DND-41 (cell line): ENCODE measurements at regions not wholly inside any gene's neighbourhood (a gene's known extent, or its start where the extent isn't known, plus 50 kb on each side); places are given as distances from the start of the nearest gene placed in this dataset.

Experiments
- ATAC-seq: fragments of 200-7000 bp; cut with Tn5 transposase; 3 replicates; pipeline ENCODE4 v1.9.1; 2021; ENCODE audit warnings: low read depth; ENCODE audit not compliant: insufficient read depth
- DNase-seq: peaks from one replicate; pipeline ENCODE4 v3.0.0-alpha.2; 2020
- H2AFZ ChIP-seq: 2 replicates; pipeline ENCODE4 v1.6.0; 2012; ENCODE audit warnings: low read depth, low read length
- H3K27ac ChIP-seq: 2 replicates; pipeline ENCODE4 v1.5.1; 2012; ENCODE audit warnings: low read length, inconsistent platforms
- H3K27me3 ChIP-seq: fragments of 200-600 bp; sonication (generic); 2 replicates; pipeline ENCODE4 v1.6.0; 2012; ENCODE audit warnings: low read length, mild to moderate bottlenecking, inconsistent platforms; ENCODE audit not compliant: insufficient read depth, poor library complexity
- H3K36me3 ChIP-seq: 2 replicates; pipeline ENCODE4 v1.5.1; 2012; ENCODE audit warnings: low read length, inconsistent platforms; ENCODE audit not compliant: insufficient read depth
- H3K4me1 ChIP-seq: 2 replicates; pipeline ENCODE4 v1.5.1; 2012; ENCODE audit warnings: mild to moderate bottlenecking, low read length; ENCODE audit not compliant: insufficient read depth
- H3K4me2 ChIP-seq: 2 replicates; pipeline ENCODE4 v1.6.0; 2012; ENCODE audit warnings: mild to moderate bottlenecking, moderate library complexity, low read length, inconsistent platforms; ENCODE audit not compliant: insufficient read depth
- H3K4me3 ChIP-seq, 2 experiments: fragments of 200-600 bp in 1 of 2; shearing (Covaris generic) in 1 of 2; 2 replicates each; pipeline ENCODE4 v1.5.1; 2012 to 2016; ENCODE audit warnings: inconsistent platforms in 2 of 2, low read length in 2 of 2, mild to moderate bottlenecking in 2 of 2, low read depth in 1 of 2, moderate library complexity in 1 of 2
- H3K79me2 ChIP-seq: 2 replicates; pipeline ENCODE4 v1.6.0; 2012; ENCODE audit warnings: low read length, inconsistent platforms; ENCODE audit not compliant: insufficient read depth
- H3K9ac ChIP-seq: 2 replicates; pipeline ENCODE4 v1.6.0; 2012; ENCODE audit warnings: low read depth, mild to moderate bottlenecking, inconsistent platforms, low read length, moderate library complexity
- H3K9me3 ChIP-seq: 2 replicates; pipeline ENCODE4 v1.5.1; 2012; ENCODE audit warnings: low read length, moderate library complexity, mild to moderate bottlenecking, inconsistent platforms; ENCODE audit not compliant: insufficient read depth, severe bottlenecking
- H4K20me1 ChIP-seq: 2 replicates; pipeline ENCODE4 v1.6.0; 2012; ENCODE audit warnings: low read length; ENCODE audit not compliant: insufficient read depth
- CTCF ChIP-seq: IDR thresholded peaks from 2 replicates; pipeline ENCODE4 v1.5.1; 2012; ENCODE audit warnings: borderline replicate concordance, low read length, moderate library complexity, mild to moderate bottlenecking; ENCODE audit not compliant: poor library complexity, severe bottlenecking; ENCODE audit errors: extremely low read depth
- EZH2 ChIP-seq: IDR thresholded peaks from 3 replicates; pipeline ENCODE4 v1.6.1; 2012; ENCODE audit warnings: borderline replicate concordance, low read depth, mild to moderate bottlenecking, moderate library complexity, low read length, inconsistent platforms; ENCODE audit not compliant: severe bottlenecking

DNA sequence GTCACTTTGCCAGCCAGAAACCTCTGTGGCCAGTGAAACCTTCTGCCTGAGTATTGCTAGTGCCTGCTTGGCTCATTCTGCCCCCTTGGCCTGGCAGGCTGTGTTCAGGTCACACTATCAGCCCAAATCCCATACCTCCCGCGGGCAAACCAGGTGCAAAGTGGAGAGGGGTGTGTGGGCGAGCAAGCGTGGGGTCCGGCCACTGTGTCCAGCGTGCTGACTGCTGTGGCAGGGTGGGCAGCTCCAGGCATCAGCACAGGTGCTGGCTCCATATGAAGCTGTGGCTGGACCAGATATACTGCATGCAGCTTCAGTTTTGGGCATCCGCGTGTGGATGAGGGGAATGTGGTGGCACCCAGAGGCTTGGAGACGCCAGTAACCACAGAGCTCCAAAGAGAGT, 576.5 kb upstream of the EDIL3 start:
- ATAC-seq (no peak), DNase-seq (no peak)
- H2AFZ ChIP-seq, result no peak overlapping the region
- no peak overlapping the region for H3K4me2 ChIP-seq
- H3K9ac ChIP-seq, result no peak overlapping the region
- no peaks in the 10 kb centered on the region for H4K20me1 ChIP-seq
- H3K79me2 ChIP-seq, result no peaks in the 10 kb centered on the region
- no peak overlapping the region for H3K27ac ChIP-seq
- no peak overlapping the region for H3K4me3 ChIP-seq
- TF ChIP-seq CTCF (no peak), EZH2 (no peak)
- H3K9me3 ChIP-seq, result peaks cover 11% of the 10 kb centered on the region
- no peaks in the 10 kb centered on the region for H3K36me3 ChIP-seq
- no peaks in the 10 kb centered on the region for H3K4me1 ChIP-seq
- no peaks in the 10 kb centered on the region for H3K27me3 ChIP-seq

DNA sequence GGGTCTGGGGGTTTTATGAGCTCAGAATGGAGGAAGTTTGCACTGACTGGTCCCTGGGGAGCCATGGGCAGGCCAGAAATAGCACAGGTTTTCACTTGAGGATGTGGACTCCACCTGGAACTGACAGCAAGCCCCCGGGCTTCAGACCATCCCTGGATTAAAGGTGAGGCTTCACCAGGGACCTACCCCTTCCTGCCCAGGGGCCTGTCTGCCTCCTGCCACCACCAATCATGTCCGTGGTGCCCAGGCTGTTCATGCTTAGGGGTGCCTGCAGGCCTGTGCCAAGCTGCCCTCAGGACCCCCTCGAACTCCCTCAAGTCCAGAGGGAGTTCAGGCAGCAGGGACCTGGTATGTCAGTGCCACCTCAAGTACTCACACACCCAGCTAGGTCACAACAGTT, 577.2 kb upstream of the EDIL3 start:
- Histone ChIP-seq H3K4me2 (no peak overlapping the region), H2AFZ (no peak overlapping the region), H4K20me1 (no peaks in the 10 kb centered on the region), H3K79me2 (no peaks in the 10 kb centered on the region), H3K27ac (no peak overlapping the region), H3K9ac (no peak overlapping the region), H3K9me3 (peaks cover 11% of the 10 kb centered on the region), H3K36me3 (no peaks in the 10 kb centered on the region), H3K4me1 (no peaks in the 10 kb centered on the region), H3K27me3 (no peaks in the 10 kb centered on the region), H3K4me3 (no peak overlapping the region)
- DNase-seq (no peak), ATAC-seq (no peak)
- TF ChIP-seq EZH2 (no peak), CTCF (no peak)

- no peak for ATAC-seq
- no peaks in the 10 kb centered on the region for H3K36me3 ChIP-seq
Observed at GRCh38 chr5:84983093-84983492, 598.4 kb upstream of the EDIL3 start.

More at GRCh38 chr5:84983093-84983492, 598.4 kb upstream of the EDIL3 start:
- no peak for TF ChIP-seq CTCF
- no peak for TF ChIP-seq EZH2
- Histone ChIP-seq H3K27ac (no peak overlapping the region), H3K4me1 (no peaks in the 10 kb centered on the region), H3K9ac (no peak overlapping the region), H3K79me2 (no peaks in the 10 kb centered on the region), H2AFZ (no peak overlapping the region), H3K27me3 (no peaks in the 10 kb centered on the region), H4K20me1 (no peaks in the 10 kb centered on the region), H3K4me3 (no peak overlapping the region), H3K9me3 (no peaks in the 10 kb centered on the region), H3K4me2 (no peak overlapping the region)
- no peak for DNase-seq
